ENCODE measurements at regions not wholly inside any gene's neighbourhood (a gene's known extent, or its start where the extent isn't known, plus 50 kb on each side); places are given as distances from the start of the nearest gene placed in this dataset.
A peak's percentile ranks its signal among the peaks of the same experiment; 100 is the strongest.

- H3K4me3 ChIP-seq (replicated peaks in 1 of 2; ENCODE audit: low read depth in 2 of 2, low read length in 2 of 2): no peak overlapping the region
- TF ChIP-seq CTCF (IDR thresholded peaks at IDR 0.05; ENCODE audit: low read depth, low read length): no peak
- peak in 1 of 2 donors; percentile 3 for DNase-seq (ENCODE audit: low read depth in 2 of 2)
These were observed 425.0 kb downstream of the COL12A1 start for GRCh38 chr6:74780831-74781230.

DNA sequence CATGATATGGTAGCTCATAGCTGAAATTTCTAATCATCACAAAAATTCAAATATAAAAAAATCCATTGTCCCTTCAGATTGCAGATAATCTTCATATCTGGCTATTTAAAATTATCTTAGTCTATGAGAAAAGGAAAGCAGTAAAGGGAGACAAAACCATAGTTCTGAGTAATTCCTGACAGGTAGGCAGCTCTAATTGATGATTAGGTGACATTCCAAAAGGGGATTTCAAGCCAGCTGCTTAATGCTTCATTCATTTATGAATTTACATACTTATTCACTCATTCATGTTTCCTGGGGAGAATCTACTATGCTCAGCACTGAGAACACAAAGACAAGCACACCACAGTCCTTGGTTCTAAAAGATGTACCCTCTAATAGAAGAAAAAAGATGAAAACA, 437.1 kb downstream of the COL12A1 start:
- no peak for DNase-seq (ENCODE audit: low read depth in 2 of 2)

GRCh38 chr6:74768120-74768519, 437.7 kb downstream of the COL12A1 start:
- H3K4me3 ChIP-seq (replicated peaks in 1 of 2; ENCODE audit: low read depth in 2 of 2, low read length in 2 of 2): no peak overlapping the region
- no peak for TF ChIP-seq CTCF (IDR thresholded peaks at IDR 0.05; ENCODE audit: low read depth, low read length)
- peak in 1 of 2 donors; percentile 61 for DNase-seq (ENCODE audit: low read depth in 2 of 2)

More for the DNA sequence above, 437.1 kb downstream of the COL12A1 start:
- TF ChIP-seq CTCF (IDR thresholded peaks at IDR 0.05; ENCODE audit: low read depth, low read length): no peak
- H3K4me3 ChIP-seq (replicated peaks in 1 of 2; ENCODE audit: low read depth in 2 of 2, low read length in 2 of 2): no peak overlapping the region

DNA sequence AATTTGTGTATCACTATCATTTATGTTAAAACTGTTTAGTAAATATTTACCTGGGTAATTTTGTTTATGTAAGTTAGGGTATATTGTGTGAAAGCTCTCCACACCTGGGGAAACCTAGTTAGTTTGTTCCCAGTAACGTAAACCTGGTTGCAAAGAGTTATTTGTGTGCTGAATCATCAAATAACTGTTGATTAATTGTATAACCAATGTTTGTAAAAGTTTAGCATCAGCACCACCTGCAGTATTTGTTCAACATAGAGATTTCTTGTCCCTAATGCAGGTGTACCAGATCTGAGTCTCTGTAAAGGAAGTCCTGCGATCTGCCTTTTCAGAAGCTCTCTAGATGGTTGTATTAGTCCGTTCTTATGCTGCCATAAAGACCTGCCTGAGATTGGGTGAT, 440.4 kb downstream of the COL12A1 start:
- TF ChIP-seq CTCF (IDR thresholded peaks at IDR 0.05; ENCODE audit: low read depth, low read length): no peak
- no peak for DNase-seq (ENCODE audit: low read depth in 2 of 2)
- no peak overlapping the region for H3K4me3 ChIP-seq (replicated peaks in 1 of 2; ENCODE audit: low read depth in 2 of 2, low read length in 2 of 2)

- no peak for TF ChIP-seq CTCF (IDR thresholded peaks at IDR 0.05; ENCODE audit: low read depth, low read length)
- H3K4me3 ChIP-seq (replicated peaks in 1 of 2; ENCODE audit: low read depth in 2 of 2, low read length in 2 of 2): no peak overlapping the region
- DNase-seq (ENCODE audit: low read depth in 2 of 2): no peak
These were observed 441.4 kb downstream of the COL12A1 start for GRCh38 chr6:74764486-74764885.

GRCh38 chr6:74762841-74763240, 443.0 kb downstream of the COL12A1 start:
- TF ChIP-seq CTCF (IDR thresholded peaks at IDR 0.05; ENCODE audit: low read depth, low read length): no peak
- no peak overlapping the region for H3K4me3 ChIP-seq (replicated peaks in 1 of 2; ENCODE audit: low read depth in 2 of 2, low read length in 2 of 2)
- DNase-seq (ENCODE audit: low read depth in 2 of 2): no peak

GRCh38 chr6:74757813-74758212, 448.0 kb downstream of the COL12A1 start:
- no peak for TF ChIP-seq CTCF (IDR thresholded peaks at IDR 0.05; ENCODE audit: low read depth, low read length)
- no peak overlapping the region for H3K4me3 ChIP-seq (replicated peaks in 1 of 2; ENCODE audit: low read depth in 2 of 2, low read length in 2 of 2)
- no peak for DNase-seq (ENCODE audit: low read depth in 2 of 2)
